Loucy (cell line): ENCODE measurements at regions not wholly inside any gene's neighbourhood (a gene's known extent, or its start where the extent isn't known, plus 50 kb on each side); places are given as distances from the start of the nearest gene placed in this dataset.

ENCODE experiments used
- CTCF ChIP-seq: fragments of 200-600 bp; sonication (generic); conservative IDR thresholded peaks from 2 replicates; pipeline ENCODE4 v1.5.1; 2014; ENCODE audit warnings: mild to moderate bottlenecking, antibody characterized with exemption, low read length
- EZH2phosphoT487 ChIP-seq: fragments of 200-600 bp; IDR thresholded peaks from 2 replicates; pipeline ENCODE4 v1.6.1; 2018; ENCODE audit warnings: antibody characterized with exemption, mild to moderate bottlenecking, moderate library complexity, borderline replicate concordance

GRCh38 chr12:97235102-97235501 is 227.5 kb upstream of the RMST start:
- TF ChIP-seq CTCF (no peak), EZH2phosphoT487 (no peak)
